Spleen (tissue), 7 donors: ENCODE measurements at regions not wholly inside any gene's neighbourhood (a gene's known extent, or its start where the extent isn't known, plus 50 kb on each side); places are given as distances from the start of the nearest gene placed in this dataset.

Experiments
- CTCF ChIP-seq, 11 experiments: fragments of 200-600 bp in 7 of 11; fragments of 450-650 bp in 4 of 11; sonication (generic) in 4 of 11; IDR thresholded peaks in 8 of 11; conservative IDR thresholded peaks in 3 of 11; 1 replicate in 7 of 11; 2 replicates in 4 of 11; pipeline versions ENCODE4 v1.4.0 to v1.8.0; 2016 to 2021; ENCODE audit warnings: antibody characterized with exemption in 11 of 11, inconsistent platforms in 4 of 11, mild to moderate bottlenecking in 1 of 11
- POLR2AphosphoS5 ChIP-seq, 3 donors: sonication (generic); formaldehyde crosslinking; IDR thresholded peaks; one replicate each; pipeline ENCODE4 v1.5.1; 2017; ENCODE audit warnings: antibody characterized with exemption in 3 of 3
- donor health status: DM: no; HTN: no; CAD: no; lungs with moderate emphysema.
- donor health status: DM: no; HTN: no; CAD: no.
- donor health status: DM: no; HTN: no; CAD: no.

GRCh38 chr6:97572943-97573342 lies 289.9 kb upstream of the MMS22L start:
- TF ChIP-seq POLR2AphosphoS5 (IDR thresholded peaks at IDR 0.05) (no peak), CTCF (IDR thresholded peaks at IDR 0.05 in 8 of 11, conservative IDR thresholded peaks at IDR 0.05 in 3 of 11) (no peak)
